ENCODE measurements at regions not wholly inside any gene's neighbourhood (a gene's known extent, or its start where the extent isn't known, plus 50 kb on each side); places are given as distances from the start of the nearest gene placed in this dataset.

DNA sequence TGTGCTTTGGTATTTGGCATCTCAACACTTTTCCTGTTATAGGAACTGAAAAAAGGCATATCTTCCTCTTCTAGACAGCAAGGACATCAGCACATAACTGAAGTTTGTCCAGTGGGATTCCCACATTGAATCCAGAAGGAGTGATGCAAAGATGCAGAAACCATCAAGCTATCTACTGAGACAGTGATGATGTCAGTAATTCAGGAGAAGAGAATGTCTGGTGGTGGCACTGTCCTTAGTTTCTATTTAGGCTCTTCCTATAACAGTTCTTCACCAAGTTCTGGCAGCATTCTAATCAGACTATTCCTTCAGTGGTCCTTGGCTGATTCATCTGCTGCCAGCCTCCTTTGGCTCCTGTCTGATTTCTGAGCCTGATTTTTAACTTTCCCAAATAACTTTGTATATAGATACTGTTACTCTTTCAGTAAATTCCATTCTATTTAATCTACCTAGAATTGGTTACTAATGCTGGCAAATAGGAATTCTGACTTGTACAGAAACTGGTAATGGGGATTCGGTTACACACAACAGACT, 56.6 kb upstream of the AGPS start:
- TF ChIP-seq, protein P1, sequence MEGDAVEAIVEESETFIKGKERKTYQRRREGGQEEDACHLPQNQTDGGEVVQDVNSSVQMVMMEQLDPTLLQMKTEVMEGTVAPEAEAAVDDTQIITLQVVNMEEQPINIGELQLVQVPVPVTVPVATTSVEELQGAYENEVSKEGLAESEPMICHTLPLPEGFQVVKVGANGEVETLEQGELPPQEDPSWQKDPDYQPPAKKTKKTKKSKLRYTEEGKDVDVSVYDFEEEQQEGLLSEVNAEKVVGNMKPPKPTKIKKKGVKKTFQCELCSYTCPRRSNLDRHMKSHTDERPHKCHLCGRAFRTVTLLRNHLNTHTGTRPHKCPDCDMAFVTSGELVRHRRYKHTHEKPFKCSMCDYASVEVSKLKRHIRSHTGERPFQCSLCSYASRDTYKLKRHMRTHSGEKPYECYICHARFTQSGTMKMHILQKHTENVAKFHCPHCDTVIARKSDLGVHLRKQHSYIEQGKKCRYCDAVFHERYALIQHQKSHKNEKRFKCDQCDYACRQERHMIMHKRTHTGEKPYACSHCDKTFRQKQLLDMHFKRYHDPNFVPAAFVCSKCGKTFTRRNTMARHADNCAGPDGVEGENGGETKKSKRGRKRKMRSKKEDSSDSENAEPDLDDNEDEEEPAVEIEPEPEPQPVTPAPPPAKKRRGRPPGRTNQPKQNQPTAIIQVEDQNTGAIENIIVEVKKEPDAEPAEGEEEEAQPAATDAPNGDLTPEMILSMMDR (IDR thresholded peaks at IDR 0.05; ENCODE audit: insufficient read depth, low read length), result no peak
- TF ChIP-seq GABPA (IDR thresholded peaks at IDR 0.05; ENCODE audit: low read depth) (no peak), SPI1 (IDR thresholded peaks at IDR 0.05; ENCODE audit: borderline replicate concordance, low read depth) (no peak), POLR2AphosphoS5 (IDR thresholded peaks at IDR 0.05; ENCODE audit: low read depth) (no peak)
- TF ChIP-seq, protein P2, sequence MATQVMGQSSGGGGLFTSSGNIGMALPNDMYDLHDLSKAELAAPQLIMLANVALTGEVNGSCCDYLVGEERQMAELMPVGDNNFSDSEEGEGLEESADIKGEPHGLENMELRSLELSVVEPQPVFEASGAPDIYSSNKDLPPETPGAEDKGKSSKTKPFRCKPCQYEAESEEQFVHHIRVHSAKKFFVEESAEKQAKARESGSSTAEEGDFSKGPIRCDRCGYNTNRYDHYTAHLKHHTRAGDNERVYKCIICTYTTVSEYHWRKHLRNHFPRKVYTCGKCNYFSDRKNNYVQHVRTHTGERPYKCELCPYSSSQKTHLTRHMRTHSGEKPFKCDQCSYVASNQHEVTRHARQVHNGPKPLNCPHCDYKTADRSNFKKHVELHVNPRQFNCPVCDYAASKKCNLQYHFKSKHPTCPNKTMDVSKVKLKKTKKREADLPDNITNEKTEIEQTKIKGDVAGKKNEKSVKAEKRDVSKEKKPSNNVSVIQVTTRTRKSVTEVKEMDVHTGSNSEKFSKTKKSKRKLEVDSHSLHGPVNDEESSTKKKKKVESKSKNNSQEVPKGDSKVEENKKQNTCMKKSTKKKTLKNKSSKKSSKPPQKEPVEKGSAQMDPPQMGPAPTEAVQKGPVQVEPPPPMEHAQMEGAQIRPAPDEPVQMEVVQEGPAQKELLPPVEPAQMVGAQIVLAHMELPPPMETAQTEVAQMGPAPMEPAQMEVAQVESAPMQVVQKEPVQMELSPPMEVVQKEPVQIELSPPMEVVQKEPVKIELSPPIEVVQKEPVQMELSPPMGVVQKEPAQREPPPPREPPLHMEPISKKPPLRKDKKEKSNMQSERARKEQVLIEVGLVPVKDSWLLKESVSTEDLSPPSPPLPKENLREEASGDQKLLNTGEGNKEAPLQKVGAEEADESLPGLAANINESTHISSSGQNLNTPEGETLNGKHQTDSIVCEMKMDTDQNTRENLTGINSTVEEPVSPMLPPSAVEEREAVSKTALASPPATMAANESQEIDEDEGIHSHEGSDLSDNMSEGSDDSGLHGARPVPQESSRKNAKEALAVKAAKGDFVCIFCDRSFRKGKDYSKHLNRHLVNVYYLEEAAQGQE (IDR thresholded peaks at IDR 0.05; ENCODE audit: insufficient replicate concordance, low read depth), result no peak

Measured in HL-60 (cell line).